ENCODE measurements at regions not wholly inside any gene's neighbourhood (a gene's known extent, or its start where the extent isn't known, plus 50 kb on each side); places are given as distances from the start of the nearest gene placed in this dataset.
"Not testable (repeated sequence)": the region's sequence is repeated elsewhere in the genome, so short reads cannot be mapped to it uniquely, and the experiment has no call there.

- TF ChIP-seq CTCF (IDR thresholded peaks at IDR 0.05 in 4 of 5, conservative IDR thresholded peaks at IDR 0.05 in 1 of 5); POLR2A (IDR thresholded peaks at IDR 0.05): not testable (repeated sequence)
Observed at GRCh38 chr2:66243809-66244208, 191.1 kb upstream of the MEIS1 start.
